Loucy (cell line): ENCODE measurements at regions not wholly inside any gene's neighbourhood (a gene's known extent, or its start where the extent isn't known, plus 50 kb on each side); places are given as distances from the start of the nearest gene placed in this dataset.

Experiments used
- CTCF ChIP-seq: fragments of 200-600 bp; sonication (generic); conservative IDR thresholded peaks from 2 replicates; pipeline ENCODE4 v1.5.1; 2014; ENCODE audit warnings: mild to moderate bottlenecking, antibody characterized with exemption, low read length
- EZH2phosphoT487 ChIP-seq: fragments of 200-600 bp; IDR thresholded peaks from 2 replicates; pipeline ENCODE4 v1.6.1; 2018; ENCODE audit warnings: antibody characterized with exemption, mild to moderate bottlenecking, moderate library complexity, borderline replicate concordance

- no peak for TF ChIP-seq CTCF
- no peak for TF ChIP-seq EZH2phosphoT487
Measured at GRCh38 chr9:18335825-18336224, 138.1 kb upstream of the ADAMTSL1 start.
